Ovary (tissue), 7 donors: ENCODE measurements at regions not wholly inside any gene's neighbourhood (a gene's known extent, or its start where the extent isn't known, plus 50 kb on each side); places are given as distances from the start of the nearest gene placed in this dataset.

Experiments
- DNase-seq, 5 donors: peaks; one replicate each; pipeline ENCODE4 v3.0.0-alpha.2; 2019 to 2020
- H3K27ac ChIP-seq, 2 donors: fragments of 200-600 bp; one replicate each; pipeline versions ENCODE4 v1.5.1 to v1.8.0; 2019 to 2022
- H3K27me3 ChIP-seq: fragments of 200-600 bp; one replicate; pipeline ENCODE4 v1.8.0; 2022
- H3K36me3 ChIP-seq: fragments of 200-600 bp; sonication (generic); one replicate; pipeline ENCODE4 v1.5.1; 2019
- H3K4me1 ChIP-seq: one replicate; pipeline ENCODE4 v1.8.1; 2013; ENCODE audit warnings: mild to moderate bottlenecking, moderate library complexity; ENCODE audit not compliant: insufficient read depth
- H3K4me3 ChIP-seq: fragments of 200-600 bp; sonication (generic); one replicate; pipeline ENCODE4 v1.5.1; 2017
- H3K9me3 ChIP-seq, 2 donors: fragments of 200-600 bp in 1 of 2; sonication (generic) in 1 of 2; one replicate each; pipeline versions ENCODE4 v1.5.1 to v1.8.1; 2013 to 2019; ENCODE audit warnings: mild to moderate bottlenecking in 1 of 2, moderate library complexity in 1 of 2
- CTCF ChIP-seq, 3 donors: fragments of 450-650 bp in 2 of 3; fragments of 200-600 bp in 1 of 3; IDR thresholded peaks; one replicate each; pipeline versions ENCODE4 v1.5.1 to v1.8.0; 2016 to 2022; ENCODE audit warnings: antibody characterized with exemption in 3 of 3, mild to moderate bottlenecking in 1 of 3
- EP300 ChIP-seq: sonication (generic); formaldehyde crosslinking; IDR thresholded peaks from one replicate; pipeline ENCODE4 v1.6.1; 2017; ENCODE audit warnings: antibody characterized with exemption
- POLR2A ChIP-seq: fragments of 450-650 bp; IDR thresholded peaks from one replicate; pipeline ENCODE4 v1.6.1; 2017; ENCODE audit warnings: antibody characterized with exemption, mild to moderate bottlenecking, moderate library complexity
- WGBS, 3 donors: extraction: QIAGEN DNeasy Blood & Tissue Kit in 1 of 3; methylation state at CpG; one replicate each; pipeline versions ENCODE4 v1.1.5 to v1.1.7; 2013 to 2017; 5-methylcytosine and 5-hydroxymethylcytosine counted together
- intact Hi-C, 4 donors: fragments of 100-400 bp; cut with DNase I; formaldehyde crosslinking; loops; one replicate each; pipeline versions ENCODE4 v1.11.0 to v1.15.1; 2022 to 2023
- donor health status: DM: no; HTN: no; CAD: no; lungs with moderate emphysema.
- donor health status: DM: no; HTN: no; CAD: no.
- donor health status: Bipolar disorder and iron deficiency.
- donor health status: DM: no; HTN: no; CAD: no.
- donor health status: DM: yes; HTN: yes; CAD: no.

GRCh38 chr2:160932960-160933359 lies 227.3 kb upstream of the TANK start:
- Histone ChIP-seq H3K9me3 (no peaks in the 10 kb centered on the region), H3K27ac (no peak overlapping the region), H3K4me1 (peaks cover 6% of the 10 kb centered on the region), H3K4me3 (no peak overlapping the region), H3K36me3 (no peaks in the 10 kb centered on the region), H3K27me3 (no peaks in the 10 kb centered on the region)
- DNase-seq: no peak
- WGBS, 3 donors: 83 to 98% (median 86%) methylated on average over 2 of the region's 2 CpGs
- TF ChIP-seq EP300: no peak
- no peak for TF ChIP-seq CTCF (IDR thresholded peaks at IDR 0.05)
- no peak for TF ChIP-seq POLR2A
- intact Hi-C loops: no loop called here

GRCh38 chr2:160934263-160934662 lies 226.0 kb upstream of the TANK start:
- intact Hi-C loops: no loop called here
- Histone ChIP-seq H3K27ac (peak overlapping the region in 1 of 2 donors; percentile 37), H3K4me1 (peaks cover 5% of the 10 kb centered on the region), H3K4me3 (no peak overlapping the region), H3K9me3 (no peaks in the 10 kb centered on the region), H3K27me3 (no peaks in the 10 kb centered on the region), H3K36me3 (no peaks in the 10 kb centered on the region)
- no peak for TF ChIP-seq CTCF (IDR thresholded peaks at IDR 0.05)
- no peak for TF ChIP-seq POLR2A
- no peak for TF ChIP-seq EP300
- DNase-seq: no peak
- WGBS, 3 donors: 67 to 70% (median 70%) methylated on average over 4 of the region's 4 CpGs

GRCh38 chr2:160934991-160935390 lies 225.2 kb upstream of the TANK start:
- DNase-seq: no peak
- no peak overlapping the region for H3K4me3 ChIP-seq
- no peaks in the 10 kb centered on the region for H3K9me3 ChIP-seq
- no peaks in the 10 kb centered on the region for H3K27me3 ChIP-seq
- intact Hi-C loops: no loop called here
- peaks cover 3% of the 10 kb centered on the region for H3K4me1 ChIP-seq
- TF ChIP-seq POLR2A (no peak), EP300 (no peak), CTCF (IDR thresholded peaks at IDR 0.05) (no peak)
- 40 to 57% (median 44%) methylated on average over 2 of the region's 2 CpGs for WGBS, 3 donors
- H3K27ac ChIP-seq: no peak overlapping the region
- H3K36me3 ChIP-seq: no peaks in the 10 kb centered on the region

- Histone ChIP-seq H3K4me3 (no peak overlapping the region), H3K4me1 (peaks cover 3% of the 10 kb centered on the region), H3K9me3 (no peaks in the 10 kb centered on the region), H3K36me3 (no peaks in the 10 kb centered on the region), H3K27ac (no peak overlapping the region), H3K27me3 (no peaks in the 10 kb centered on the region)
- no peak for TF ChIP-seq EP300
- no peak for TF ChIP-seq CTCF (IDR thresholded peaks at IDR 0.05)
- no peak for TF ChIP-seq POLR2A
- intact Hi-C loops: no loop called here
- no peak for DNase-seq
- WGBS, 3 donors: 95 to 97% (median 96%) methylated on average over 5 of the region's 5 CpGs
These were observed 224.0 kb upstream of the TANK start for GRCh38 chr2:160936044-160936806.
